HG03439 (cell line): ENCODE measurements at regions not wholly inside any gene's neighbourhood (a gene's known extent, or its start where the extent isn't known, plus 50 kb on each side); places are given as distances from the start of the nearest gene placed in this dataset.

Source experiments
- ATAC-seq: cut with Tn5 transposase; IDR thresholded peaks from one replicate; pipeline ENCODE4 v1.9.1; 2021; ENCODE audit warnings: mild to moderate bottlenecking, moderate library complexity; ENCODE audit not compliant: unreplicated experiment

DNA sequence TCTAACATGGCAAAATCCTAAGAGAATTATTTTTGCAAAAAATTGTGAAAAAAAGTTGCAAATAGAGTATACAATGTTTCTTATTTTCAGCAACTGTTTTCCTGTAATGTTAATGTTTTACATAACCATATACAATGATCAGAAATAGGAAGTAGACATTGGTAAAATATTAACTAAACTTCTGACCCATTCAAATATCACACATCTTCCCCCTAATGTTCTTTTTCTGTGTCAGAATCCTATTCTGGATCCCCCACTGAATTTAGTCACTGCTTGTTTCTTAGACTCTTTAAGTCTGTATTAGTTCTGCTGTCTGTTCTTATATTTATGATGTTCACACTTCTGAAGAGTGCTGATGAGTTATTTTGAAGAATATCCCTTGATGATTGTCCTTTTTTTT lies 62.0 kb downstream of the HFE start:
- no peak for ATAC-seq

DNA sequence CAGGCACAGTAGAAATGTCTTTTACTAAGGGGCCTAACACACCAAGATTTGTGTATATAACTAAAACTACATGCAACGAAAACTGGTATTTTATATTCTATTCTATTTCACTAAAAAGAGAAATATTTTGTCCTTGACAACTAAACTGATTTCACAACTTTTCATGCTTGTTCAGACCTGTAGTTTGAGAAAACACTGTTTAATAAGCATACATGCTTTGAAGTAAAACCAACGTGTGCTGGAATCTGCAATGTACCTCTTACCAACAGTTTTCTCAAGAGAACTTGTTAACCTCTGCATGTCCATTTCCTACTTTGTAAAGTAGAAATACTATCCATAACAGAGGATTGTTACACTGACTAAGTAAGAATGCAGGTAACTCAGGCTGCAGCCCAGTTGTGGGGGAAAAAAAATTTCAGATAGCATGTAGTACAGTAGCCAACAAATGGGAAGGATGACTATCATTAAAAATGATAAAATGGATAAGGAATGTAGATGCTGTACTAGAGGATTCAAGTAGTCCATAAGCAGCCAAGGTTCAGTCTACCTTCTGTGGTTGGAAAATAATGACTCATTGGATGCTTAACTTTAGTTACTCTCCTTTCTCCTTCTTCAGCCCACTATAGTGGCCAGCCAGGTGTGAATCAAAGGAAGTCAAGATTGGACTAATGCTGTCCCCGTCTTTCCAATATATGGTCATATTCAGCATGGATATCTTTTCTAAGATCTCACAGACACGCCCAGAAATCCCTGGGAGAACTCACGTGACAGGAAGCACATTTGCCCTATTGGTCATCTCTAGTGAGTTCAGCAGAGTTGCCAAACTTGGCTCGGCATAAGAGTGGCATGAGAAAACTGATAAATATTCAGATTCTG lies 65.2 kb downstream of the HFE start:
- ATAC-seq = no peak

DNA sequence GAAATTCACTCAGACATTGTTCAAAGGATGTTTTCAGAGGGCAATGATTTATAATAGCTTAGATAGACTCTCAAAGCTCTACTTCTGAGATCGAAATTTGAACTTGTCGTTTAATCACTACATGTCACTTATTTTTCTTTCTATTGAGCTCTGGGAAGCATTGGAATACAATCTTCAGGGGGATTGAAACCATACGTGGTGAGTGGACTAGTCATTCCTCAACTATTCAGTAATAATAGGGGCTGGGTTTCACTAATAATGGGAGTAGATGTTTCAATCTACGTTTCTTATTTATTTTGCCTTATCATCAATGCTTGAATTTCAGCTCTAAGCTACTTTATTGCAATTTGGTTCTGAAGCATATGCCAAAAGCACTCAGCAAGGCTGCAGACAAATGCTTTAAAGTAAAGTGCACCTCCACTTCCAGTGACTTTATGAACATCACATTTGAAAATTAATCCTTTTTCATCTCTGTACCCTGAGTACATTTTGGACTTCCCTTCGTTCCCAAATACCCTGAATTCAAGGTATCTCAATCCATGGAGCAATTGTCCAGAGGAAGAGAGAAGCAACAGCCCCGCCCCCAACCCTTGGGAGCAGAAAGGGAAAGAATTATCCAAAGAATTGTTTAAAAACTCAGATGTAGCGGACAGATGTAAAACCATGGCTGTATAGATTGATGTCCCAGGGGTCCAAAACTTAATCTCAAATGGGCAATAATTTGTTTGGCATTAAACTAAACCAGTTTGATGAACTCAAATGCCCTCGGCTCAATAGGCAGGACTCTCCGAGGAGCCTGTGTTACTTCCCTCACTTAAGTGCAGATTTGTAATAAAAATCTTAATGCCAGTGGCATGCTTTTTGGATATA lies 68.1 kb downstream of the HFE start:
- ATAC-seq = no peak

DNA sequence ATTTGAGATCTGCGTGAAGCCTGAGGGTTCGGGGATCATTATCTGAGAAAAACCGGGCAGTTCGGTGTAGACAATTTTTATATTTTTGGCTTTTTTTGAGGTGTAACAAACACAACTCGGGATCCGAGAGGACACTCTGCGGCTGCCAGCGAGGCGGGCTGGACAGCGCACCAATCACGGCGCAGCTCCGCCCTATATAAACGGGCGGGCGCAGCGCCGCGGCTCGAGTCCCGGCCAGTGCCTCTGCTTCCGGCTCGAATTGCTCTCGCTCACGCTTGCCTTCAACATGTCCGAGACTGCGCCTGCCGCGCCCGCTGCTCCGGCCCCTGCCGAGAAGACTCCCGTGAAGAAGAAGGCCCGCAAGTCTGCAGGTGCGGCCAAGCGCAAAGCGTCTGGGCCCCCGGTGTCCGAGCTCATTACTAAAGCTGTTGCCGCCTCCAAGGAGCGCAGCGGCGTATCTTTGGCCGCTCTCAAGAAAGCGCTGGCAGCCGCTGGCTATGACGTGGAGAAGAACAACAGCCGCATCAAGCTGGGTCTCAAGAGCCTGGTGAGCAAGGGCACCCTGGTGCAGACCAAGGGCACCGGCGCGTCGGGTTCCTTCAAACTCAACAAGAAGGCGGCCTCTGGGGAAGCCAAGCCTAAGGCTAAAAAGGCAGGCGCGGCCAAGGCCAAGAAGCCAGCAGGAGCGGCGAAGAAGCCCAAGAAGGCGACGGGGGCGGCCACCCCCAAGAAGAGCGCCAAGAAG lies 69.0 kb downstream of the HFE start:
- peak; percentile 39 for ATAC-seq

DNA sequence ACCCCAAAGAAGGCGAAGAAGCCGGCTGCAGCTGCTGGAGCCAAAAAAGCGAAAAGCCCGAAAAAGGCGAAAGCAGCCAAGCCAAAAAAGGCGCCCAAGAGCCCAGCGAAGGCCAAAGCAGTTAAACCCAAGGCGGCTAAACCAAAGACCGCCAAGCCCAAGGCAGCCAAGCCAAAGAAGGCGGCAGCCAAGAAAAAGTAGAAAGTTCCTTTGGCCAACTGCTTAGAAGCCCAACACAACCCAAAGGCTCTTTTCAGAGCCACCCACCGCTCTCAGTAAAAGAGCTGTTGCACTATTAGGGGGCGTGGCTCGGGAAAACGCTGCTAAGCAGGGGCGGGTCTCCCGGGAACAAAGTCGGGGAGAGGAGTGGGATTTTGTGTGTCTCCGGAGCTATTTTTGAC lies 69.6 kb downstream of the HFE start:
- peak; percentile 11 for ATAC-seq

DNA sequence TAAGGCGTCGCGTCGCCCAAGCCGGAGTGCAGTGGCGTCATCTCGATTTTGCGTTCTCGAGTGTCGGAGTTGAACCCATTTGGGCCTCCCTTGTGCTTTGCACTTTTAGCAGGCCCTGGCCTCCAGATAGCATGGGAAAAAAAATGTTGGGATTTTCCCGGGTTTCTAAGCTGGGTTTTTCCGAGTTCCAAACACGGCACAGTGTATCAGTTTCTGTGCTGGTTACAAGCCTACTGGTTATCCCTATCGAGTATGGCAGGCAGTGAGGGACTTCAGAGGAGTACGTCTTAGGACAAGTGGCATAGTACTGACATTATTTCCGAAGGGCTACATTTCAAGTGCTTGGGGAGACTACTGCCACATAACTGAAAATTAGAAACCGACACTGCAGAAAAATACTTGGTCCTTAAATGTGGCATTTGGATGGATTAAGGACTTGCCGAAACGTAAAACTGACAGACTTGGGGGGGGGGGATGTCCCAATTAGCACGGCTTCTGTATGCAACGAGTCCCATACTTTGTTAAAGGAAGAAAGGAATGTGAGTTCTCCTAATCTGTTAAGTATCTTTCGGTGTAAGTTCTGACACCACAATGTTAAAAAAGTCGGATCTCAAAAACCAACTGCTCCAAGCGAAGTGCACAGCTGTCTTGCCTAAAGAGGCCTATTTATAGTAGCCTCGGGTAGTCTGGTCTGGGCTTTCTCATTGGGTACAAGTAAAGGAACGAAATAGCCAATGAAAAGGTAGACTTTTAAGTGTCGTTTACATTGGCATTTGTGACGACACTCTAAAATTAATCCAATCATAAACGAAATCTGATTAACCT lies 70.2 kb downstream of the HFE start:
- peak; percentile 73 for ATAC-seq

DNA sequence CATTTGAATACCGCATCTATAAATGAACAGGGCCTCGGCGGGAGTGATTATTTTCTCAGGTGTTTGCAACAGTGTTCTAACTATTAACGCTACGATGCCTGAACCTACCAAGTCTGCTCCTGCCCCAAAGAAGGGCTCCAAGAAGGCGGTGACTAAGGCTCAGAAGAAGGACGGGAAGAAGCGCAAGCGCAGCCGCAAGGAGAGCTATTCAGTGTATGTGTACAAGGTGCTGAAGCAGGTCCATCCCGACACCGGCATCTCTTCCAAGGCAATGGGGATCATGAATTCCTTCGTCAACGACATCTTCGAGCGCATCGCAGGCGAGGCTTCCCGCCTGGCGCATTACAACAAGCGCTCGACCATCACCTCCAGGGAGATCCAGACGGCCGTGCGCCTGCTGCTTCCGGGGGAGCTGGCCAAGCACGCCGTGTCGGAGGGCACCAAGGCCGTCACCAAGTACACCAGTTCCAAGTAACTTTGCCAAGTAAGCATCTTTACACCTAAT lies 70.9 kb downstream of the HFE start:
- no peak for ATAC-seq

DNA sequence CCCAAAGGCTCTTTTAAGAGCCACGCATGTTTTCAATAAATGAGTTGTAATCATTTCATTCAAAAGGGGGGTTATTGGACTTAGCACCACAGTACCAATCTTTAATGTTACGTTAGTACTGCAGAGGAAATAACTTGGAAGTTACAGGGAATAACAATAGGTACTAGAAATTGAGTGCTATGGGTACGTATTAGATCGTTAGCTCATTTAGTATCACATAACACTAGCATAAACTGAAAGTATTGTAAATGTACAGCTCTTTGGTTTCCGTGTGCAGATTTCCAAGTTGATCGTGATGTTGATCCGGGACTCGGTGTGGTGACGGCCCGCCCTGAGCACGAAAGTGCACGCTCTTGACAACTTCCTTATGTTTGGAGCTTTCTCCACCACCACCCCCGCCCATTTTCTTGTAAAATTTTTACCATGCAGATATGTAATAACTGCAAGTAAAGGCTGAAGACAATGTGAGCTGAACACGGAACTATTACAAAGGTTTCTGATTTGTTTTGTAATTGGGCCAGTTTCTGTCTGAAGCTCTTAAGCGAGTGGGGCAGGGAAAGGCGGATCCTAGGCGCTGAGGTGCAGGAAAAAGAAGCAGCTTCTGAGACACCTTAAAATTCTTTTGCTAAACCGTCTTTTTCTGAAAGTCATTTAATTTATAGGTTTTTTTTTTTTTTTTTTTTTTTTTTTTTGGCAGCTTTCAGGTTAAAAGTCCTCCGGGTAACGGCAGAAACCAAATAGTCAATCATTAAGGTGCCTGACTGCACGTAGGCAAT lies 71.5 kb downstream of the HFE start:
- ATAC-seq = no peak

DNA sequence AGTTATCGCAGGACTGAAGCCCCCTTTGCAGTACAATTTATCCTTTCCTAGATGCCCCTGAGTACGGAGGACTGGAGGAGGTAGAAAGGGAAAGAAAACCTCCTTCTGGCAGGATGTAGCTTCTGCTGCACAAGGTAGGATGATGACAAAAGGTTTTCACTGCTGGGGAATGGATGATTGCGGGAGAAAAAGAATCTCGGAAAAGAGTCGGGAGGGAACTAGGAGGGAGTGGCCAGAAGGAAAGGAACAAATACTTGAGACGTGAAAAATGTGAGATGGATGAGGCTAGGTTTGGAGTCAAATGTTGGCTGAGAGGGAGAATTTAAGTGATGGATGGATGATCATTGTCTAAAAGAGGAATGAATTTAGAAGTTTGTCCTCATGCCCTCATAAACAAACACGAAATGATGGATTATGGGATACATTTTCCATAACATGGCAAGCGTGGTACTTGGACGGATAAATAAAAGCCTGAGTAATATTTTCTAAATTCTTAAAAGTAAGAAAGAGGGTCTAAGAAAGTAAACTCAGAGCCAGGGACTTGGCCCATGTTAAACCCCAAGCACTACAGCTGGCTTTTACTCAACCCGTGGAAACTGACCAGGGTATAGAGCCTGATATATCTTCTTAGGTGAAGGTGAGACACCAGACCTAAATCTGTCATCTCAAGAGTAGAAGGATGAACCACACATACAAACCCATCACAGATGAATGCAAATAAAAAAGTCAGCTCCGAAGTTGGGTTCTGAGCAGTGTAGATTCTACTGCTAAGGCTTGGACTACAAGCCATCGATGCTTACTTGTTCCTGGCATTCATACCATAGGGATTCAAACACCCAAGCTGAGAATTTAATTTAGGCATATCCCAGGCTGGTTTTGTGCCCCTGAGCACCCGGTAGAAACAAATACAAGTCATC lies 72.4 kb downstream of the HFE start:
- no peak for ATAC-seq

DNA sequence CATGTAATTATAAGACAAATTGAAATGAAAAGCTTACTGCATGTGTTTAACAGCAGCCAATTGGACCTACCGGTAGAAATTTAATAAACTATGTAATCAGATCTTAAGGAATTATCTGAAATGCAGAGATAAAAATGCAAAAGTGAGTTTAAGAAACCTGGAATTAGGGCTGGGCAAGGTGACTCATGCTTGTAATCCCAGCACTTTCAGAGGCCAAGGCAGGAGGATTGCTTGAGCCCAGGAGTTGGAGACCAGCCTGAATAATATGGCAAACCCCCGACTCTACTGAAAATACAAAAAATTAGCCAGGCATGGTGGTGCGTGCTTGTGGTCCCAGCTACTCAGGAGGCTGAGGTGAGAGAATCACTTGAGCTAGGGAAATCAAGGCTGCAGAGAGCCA lies 74.1 kb downstream of the HFE start:
- no peak for ATAC-seq

DNA sequence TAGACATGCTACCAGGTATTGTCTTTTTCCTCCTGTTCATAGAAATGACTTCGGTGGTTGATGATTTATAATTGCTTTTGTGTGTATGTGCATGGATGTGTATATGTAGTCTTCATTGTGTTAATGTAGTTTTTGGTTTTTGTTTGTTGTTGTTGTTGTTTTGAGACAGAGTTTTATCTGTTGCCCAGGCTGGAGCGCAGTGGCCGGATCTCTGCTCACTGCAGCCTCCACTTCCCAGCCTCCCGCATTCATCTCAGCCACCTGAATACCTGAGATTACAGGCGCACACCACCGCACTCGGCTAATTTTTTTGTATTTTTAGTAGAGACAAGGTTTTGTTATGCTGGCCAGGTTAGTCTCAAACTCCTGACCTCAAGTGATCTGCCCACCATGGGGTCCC lies 75.2 kb downstream of the HFE start:
- ATAC-seq = no peak

DNA sequence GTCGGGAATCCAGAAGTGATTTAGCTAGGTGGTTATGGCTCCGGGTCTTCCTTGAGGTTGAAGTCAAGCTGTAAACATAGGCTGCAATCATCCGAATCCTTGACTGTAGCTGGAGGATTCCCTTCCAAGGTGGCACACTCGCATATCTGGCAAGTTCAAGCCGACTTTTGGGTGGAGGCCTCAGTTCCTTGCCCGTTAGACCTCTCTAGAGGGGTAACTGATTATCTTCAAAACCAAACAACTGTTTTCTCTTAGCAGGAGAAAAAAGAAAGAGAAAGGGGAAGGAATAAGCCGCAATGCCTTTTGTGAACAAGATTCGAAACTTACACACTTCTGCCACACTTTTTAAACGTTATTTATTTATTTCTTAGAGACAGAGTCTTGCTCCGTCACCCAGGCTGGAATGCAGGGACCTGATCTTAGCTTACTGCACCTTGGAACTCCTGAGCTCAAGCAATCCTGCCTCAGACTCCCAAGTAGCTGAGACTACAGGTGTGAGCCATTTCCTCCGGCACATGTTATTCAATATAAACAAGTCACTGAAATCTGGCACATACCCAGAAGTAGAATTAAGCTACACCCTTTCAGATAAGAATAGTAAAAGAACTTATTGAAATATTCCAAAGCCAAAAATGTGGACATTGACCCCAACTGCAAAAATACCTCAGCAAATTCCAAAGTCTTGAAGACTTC lies 76.3 kb downstream of the HFE start:
- ATAC-seq = no peak

DNA sequence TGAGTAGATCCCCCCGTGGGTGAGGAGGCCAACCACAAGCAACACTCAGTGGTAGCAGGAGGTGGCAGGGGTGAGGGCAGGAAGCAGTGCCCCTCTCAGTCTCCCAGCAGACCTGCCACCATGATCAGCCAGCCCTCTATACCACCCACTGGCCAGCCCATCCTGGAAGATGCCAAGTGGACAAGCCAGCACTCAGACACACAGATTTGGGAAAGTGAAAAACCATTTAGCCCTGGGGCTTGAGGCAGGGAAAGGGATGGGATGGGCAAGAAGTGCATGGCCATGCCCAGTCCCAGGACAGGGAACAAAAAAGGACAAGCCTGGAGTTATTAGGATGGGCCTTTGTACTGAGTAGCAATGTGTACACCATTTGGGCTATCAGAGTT lies 76.9 kb downstream of the HFE start:
- ATAC-seq = no peak

DNA sequence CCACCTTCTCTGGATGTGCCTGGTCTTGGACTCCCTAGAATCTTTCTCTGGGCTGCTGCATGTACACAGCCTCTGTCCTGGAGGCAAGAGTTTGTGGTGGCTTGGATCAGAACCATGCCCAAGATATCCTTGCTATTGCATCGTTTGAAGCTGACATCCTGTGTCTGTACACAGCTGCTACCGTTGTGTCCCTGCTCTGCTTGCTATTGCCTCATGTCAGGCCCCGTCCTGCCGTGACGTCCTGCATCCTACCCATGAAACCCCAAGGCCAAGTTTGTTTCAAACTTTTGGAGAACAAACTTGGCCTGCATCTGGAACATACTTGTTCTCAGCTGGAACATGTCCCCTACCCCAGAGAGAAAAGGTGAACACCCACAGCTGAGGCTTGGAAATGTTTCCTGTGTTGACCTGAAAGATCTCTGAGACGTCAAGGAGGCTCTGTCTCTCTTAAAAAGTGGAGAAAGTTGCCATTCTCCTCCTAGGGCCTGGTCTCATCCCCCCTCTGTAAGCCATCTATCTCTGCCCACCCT lies 78.1 kb downstream of the HFE start:
- no peak for ATAC-seq

DNA sequence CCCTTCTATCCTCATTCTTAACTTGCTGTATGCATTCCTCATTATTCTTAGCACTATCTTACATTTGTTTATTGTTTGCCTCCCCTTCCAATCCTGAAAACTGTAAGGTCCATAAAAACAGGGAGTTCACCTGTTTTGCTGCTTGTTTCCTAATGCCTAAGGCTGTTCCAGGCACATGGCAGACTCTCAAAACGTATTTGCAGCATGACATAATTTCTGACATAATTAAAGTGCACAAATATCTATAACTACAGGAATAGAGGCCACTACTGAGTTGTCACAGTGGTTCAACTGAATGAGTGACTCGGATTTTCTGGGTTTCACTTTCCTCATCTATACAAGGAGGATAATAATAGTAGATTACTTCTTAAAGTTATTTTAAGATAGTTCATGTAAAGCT lies 83.0 kb downstream of the HFE start:
- no peak for ATAC-seq

DNA sequence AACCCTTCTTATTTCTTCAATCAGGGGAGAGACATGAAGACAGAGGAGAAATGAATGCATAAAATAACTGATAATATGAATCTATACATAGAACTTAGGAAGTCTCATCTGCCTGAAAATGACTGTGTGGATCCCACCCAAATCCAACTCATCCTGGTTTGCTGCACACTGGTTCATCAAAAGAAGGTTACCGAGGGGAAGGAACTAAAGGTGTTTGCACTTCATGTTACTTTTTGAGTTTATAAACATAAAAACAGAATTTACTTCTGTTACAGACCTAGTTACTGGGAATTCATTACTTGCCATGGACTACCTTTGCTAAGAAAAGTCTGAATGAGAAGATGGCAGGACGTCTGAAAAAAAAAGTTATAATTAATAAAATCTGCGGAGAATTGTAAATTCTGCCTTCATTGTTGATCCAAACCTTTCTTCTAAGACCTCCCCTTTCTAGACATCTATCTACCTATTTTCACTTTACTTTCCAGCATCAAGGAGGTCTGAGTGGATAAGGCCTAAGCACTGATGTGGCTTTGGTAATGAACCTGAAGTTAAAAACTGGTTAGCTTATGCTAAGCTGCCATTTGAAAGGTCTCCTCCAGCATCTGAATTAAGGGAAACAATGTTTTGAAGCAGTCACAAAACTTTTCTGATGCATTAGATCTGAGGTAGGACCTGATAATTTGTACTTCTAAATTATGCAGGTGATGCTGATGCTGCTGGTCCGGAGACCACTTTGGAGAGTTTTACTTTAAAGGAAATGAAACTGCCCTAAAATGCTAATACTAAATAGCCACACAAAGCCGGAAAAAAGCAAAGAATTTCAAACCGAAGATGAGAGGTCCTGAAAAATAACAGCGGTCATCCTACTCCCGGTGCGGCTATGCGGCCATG lies 84.0 kb downstream of the HFE start:
- peak; percentile 7 for ATAC-seq

DNA sequence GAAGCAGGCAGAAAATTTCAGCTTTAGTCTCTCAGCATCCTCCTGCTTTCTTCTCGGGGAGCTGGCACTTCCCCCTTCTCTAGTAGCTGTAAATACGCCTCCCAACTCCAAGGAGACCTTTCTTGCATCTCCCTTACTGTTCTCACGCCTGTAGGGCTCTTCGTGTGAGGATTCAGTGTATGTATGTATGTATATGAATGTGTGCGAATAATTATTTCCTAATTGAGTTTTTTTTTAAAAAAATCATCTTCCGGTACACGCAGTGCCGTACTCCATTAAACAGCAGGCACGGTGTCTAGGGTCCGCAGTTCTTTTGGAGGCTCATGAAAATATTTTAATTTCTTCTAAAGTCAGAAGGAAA lies 85.4 kb downstream of the HFE start:
- ATAC-seq = peak; percentile 25
